Renal pelvis (tissue), 1 donor: ENCODE measurements at regions not wholly inside any gene's neighbourhood (a gene's known extent, or its start where the extent isn't known, plus 50 kb on each side); places are given as distances from the start of the nearest gene placed in this dataset.

Experiments used
- DNase-seq: peaks from one replicate; pipeline ENCODE4 v3.0.0-alpha.2; 2013

DNA sequence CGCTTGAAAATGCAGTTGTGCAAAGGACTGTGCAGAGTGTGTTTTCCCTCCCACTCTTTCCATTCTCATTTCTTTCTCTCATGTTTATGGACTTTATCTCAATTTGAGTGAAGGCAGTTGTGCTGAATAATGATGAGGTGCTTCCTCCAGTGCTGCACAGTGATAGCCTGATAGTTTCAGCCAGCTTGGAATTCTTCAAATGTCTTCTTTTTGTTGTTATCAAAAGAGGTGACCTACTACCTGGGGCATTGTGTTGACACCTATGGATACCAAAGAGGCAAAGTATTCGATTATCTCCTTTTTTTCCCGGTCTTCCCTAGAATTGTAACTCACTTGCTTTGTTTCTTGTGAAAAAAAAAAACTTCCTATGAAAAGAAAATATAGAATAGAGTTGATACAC, 132.6 kb upstream of the ESRRG start:
- DNase-seq, result no peak

DNA sequence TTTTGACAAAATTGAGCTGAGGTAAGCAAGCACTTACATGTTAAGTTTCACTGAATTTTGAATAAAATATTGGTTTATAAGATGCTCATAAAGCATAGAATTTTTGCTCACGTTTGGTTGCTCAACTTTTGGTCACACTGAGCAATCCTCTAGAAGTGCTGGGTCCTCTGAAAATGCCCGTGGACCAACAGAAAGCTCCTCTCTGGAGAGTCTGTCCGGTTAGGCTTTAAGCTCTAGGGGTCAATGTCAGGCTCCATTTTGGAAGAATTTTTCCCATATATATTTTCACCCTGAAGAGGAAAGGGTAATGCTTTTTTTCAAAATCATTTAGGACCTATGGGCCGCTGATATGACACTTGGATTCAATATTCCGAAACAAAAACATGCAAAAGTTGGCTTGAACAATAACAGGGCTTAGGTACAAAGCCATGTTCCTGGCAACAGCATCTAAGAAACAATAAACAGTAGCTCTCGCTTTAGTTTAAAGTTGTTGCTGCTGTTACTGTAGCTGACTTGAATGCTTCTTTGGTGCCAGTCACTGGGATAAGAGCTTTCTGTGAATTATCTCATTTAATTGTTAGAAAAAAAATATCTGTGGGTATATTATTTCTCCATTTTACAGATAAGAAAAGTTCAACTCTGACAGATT, 131.7 kb upstream of the ESRRG start:
- DNase-seq, result no peak

DNA sequence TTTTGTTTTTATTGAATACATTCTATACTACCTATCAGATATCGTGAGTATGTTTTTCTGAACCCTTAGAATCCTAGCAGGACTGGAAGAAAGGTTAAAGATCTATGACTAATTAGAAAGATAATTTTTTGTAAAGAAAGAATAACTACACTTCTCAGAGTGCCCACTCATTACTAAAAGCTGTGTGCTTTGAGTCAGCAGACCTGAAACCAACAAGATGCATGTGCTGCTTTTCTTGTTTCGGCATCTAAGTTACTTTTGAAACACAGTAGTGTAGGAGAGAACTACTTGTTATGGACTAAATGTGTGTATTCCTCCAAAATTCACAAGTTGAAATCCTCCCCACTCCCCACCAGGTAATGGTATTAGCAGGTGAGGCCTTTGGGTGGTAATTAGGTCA, 127.8 kb upstream of the ESRRG start:
- no peak for DNase-seq

DNA sequence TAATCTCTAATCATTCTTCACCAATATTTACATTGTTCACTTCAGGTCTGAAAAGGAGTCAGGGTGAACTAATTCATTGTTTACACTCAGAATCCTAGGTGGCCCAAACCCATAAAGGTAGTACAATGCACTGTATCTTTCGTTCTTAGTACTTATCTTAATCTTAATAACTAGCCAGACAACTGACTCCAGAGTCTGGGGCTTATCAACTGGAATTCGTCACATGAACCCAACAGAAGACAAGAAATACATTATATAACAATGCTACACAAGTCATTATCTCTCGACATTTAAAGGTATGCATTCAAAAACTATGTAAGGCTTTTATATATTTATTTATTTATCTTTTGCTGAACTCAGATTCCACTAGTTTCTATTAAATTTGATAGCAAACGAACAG, 125.9 kb upstream of the ESRRG start:
- DNase-seq, result no peak

DNA sequence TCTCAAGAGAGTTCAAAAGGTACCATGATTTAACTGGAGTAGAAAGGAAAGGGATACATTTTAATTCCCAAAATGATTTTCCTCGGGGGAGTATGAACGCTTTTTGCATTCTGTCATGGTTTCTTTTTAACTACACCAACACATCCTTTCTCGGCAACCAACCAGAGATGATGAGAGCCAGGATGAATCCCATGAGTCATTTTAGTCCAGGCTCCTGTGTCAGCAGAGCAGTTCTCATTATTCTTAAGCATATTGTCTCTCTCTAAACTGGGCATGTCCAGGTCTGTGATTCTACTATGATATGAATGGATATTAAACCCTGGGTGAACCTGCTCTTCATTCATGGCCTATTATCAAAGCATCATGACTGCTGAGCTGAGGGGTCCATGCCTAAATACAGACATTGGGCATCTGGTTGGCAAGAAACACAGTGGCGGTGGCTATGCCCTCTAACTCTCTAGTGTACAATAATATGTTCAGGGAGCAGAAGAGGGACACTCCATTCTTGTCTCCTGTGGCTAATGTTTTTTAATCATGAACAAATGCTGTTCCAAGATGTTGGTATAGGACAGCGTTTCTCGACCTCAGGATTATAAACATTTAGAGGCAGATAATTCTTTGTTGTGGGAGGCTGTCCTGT, 124.3 kb upstream of the ESRRG start:
- DNase-seq, result no peak

DNA sequence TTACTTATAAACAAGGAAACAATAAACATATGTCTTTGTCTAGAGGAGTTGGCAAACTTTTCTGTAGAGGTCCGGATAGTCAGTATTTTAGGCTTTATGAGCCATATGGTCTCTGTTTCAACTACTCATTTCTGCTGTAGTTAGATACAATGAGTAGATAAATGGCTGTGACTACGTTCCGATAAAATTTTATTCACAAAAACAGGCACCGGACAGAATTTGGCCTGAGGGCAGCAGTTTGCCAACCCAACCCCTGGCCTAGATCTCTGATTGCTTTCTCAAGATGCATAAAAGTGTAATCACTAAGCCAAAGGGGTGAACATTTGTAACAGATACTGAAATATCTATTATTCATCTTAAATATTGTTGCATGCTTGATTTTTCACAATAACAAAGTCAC, 123.1 kb upstream of the ESRRG start:
- no peak for DNase-seq

DNA sequence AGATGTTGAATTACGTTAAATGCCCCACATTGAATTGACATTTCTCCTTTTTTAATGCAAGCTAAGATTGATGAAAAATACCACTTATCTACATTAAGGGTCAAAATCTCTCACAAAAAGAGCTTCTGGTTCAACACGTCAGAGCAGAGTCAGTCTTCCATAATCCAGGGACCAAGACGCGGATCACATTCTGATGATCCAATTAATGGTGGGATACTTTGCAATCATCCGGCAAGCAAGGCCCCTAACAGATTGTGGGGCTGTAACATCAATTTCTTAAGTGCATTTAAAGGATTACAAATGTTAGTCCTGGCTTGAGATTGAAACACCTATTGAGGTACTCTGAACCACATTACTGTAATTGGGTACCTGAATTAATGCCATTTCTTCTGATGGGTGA, 120.2 kb upstream of the ESRRG start:
- DNase-seq, result no peak

DNA sequence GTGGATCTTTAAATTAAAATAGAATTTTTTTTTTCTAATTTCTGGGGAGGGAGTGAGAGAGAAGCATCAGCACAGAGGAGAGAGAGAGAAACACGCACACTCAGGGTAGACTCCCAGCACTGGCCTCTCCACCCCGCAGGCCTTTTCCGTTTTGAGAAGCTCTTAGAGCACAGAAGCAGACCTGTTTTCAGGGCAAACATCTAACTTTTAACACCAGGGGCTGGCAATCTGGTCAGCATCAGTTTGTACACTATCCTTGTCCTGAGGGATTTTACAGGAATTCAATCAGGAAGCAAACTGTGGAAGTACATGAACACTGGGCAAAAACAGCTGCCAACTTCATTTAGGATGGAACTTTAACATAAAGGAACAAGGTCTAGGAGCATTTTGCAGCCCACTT, 117.9 kb upstream of the ESRRG start:
- no peak for DNase-seq

DNA sequence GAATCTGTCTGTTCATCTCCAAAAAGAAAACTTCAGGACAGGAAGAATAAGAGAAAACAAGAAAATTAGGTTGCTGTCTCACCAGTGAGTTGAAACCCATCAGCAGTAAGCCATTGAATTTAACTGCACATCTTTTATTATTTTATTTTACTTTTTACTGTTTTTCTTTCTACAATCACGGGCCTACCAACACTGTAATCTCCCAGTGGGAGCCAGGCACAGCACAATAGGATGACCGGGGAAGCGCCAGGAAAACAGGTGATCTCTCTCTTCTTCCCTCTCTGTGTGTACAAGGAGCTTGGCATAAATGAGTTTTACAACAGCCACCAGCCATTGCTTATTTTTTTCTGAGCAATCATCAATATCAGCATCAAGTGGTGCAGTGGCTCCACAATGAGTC, 113.1 kb upstream of the ESRRG start:
- no peak for DNase-seq

DNA sequence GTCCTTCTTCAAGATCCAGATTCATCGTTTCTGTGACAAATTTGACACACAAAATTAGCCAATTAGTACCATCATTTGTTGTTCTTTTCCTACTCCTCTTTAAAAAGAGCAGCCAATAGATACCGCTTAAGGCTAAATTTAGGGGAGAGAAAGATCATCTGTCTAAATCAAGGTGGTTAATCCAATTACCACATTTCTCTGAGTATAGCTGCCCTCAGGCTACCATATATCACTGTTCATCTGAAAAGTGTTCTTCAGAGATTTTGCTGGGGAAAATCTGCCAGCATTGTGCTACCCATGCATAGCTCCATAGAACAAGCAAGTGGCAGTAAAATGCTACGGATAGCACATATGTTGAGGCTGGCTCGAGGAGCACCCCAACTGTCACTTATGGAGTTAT, 110.3 kb upstream of the ESRRG start:
- no peak for DNase-seq

DNA sequence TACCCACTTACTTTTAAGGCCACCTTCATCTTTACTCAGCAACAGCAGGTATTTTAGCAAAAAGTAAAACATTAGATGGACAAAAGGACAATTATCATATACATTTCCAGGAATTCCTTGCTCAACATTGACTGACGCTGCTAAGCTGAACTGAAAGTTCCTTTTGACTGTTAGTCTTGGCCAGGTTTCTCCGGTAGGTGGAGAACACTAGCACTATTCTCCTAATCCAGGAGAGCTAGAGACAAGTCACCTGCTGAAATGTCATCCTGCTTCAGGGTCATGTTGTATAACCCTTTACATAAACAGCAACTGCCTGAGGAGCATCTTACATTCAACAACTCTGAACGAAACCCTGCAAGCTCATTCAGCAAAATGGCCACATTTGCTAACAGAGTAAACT, 109.0 kb upstream of the ESRRG start:
- DNase-seq, result no peak

DNA sequence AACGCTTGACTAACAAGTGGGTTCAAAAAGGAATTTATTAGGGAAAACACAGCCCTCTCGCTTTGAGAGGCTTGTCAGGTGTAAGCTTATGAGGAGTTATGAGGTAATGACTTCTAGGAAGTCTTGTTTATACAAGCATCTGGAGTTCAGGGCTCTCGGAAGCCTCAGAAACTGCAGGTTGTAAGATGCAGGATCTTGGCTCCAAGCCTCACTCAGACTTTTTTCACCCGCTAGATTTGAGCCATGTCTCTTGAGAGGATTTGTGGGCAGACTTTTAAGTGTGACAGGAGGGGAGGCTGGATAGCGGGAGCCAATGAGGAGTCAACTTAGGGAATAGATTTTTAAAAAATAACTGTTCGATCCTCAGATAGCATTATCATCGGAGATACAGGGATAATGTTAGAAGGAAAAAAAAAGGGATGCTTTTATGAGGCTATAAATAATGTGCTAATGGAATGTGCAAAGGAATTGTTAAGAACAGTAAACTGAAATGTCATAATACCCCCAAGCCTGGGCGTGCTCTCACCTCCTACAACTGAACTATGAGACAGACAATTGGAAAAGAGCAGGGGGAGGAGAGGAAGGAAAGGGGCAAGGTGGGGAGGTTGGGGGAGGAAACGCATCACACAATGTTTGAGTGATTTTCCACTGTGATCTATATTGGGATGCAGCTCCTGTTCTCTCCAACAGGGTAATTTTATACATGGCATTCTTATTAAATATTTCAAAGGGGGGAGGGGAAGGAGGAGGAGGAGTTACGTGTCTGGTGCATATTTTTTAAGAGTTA, 107.4 kb upstream of the ESRRG start:
- DNase-seq, result no peak

DNA sequence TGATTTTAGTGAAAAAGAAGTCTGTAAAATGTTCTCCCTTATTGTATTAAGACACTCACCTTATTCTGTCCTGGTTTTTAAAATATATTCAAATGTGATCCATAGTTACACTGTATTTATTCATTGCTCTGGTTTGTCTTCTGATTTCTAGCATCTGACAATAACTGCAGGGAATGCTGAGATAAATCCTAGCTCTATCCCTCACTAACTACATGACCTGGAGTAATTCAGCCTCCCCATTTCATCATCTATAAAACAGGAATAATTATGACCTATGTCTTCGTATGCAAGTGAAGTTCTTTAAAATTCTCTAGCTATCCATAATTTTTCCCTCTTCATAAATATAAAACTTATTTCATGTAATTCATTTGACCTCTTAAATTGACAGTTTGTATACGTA, 104.0 kb upstream of the ESRRG start:
- DNase-seq, result no peak

DNA sequence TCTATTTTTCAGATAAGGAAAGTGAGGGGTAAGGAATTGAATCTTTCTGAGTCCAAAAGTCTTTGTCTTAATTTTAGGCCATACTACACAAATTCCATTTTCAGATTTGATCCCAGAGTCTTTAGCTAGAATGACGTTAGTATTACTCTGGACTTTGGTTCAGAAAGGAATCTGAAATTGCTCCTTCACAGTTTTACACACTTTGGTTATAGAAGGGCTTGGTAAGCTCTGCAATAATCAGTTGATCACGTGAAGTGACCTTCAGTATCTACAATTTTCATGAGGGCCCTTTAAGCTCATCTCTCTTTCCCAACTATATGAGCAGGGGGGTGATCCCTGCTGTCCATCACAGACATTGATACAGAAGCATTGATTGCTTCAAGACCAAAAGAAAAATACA, 103.4 kb upstream of the ESRRG start:
- no peak for DNase-seq

DNA sequence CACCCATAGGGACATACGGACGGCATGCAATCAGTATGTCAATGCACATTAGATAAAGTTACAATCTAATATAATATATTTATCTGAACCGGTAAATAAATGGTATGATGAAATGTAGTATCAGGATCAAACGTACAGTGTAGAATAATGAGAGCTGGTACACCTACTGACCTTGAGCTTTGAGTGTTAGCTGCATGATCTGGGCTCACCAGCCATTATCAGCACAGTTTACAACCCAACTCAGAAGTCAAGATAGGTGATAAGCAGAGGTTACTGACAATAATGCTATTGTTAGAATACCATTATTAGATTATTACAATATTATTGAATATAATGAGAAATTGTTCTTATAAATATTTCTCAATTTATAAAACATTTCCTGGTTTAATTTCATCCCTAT, 103.0 kb upstream of the ESRRG start:
- DNase-seq, result no peak

DNA sequence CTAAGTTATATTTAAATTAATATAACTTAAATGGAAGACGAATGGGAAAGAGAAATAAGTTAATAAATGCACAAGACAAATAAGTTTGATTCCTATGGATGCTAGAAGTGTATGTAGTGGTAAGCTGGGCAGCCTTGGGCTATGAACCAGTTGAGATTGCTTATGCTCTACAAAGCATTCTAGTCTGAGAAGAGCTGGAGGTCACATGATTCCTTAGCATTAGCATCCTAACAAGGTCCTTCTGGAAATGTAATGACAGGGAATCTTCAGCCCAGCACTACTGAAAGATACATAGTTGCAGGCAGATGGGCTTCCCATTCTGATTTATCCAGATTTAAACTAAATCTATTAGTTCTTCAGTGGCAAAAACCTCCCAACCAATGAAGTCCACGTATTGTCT, 102.3 kb upstream of the ESRRG start:
- no peak for DNase-seq

DNA sequence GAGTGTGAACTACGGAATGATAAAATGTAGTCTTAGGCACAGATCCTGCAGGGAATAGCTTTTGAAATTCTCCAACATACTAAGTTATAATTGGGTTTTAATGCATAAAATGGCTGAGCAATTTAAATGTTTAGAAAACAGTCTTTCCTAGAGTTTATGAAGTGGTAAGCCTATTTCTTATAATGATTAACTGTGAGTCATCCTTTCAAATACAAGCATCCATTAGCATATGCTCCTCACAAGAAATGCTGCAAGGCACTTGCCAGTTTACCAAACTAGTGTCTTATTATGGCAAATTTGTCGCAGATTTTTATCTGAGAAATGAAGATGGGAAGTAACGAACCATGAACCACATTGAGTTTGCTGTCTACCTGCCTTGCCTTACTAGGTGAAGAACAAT, 101.3 kb upstream of the ESRRG start:
- DNase-seq, result no peak

DNA sequence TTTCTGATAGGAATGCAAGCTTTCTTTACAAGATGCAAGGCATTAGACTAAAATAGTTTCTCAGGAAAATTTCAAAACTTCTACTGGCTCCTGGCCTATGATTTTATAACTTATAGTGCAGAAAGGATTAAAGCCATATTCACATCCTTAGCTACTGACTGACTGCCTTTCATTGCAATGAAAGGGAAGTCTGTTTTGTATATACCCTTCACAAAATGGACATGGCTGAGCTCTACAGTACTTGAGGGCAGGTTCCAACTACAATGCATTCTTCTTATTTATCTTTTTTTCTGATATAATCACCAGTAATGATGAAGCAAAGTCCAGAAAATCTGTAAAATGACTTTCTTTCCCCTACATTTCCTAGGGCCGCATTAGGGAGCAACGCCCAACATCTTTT, 100.5 kb upstream of the ESRRG start:
- DNase-seq, result no peak

DNA sequence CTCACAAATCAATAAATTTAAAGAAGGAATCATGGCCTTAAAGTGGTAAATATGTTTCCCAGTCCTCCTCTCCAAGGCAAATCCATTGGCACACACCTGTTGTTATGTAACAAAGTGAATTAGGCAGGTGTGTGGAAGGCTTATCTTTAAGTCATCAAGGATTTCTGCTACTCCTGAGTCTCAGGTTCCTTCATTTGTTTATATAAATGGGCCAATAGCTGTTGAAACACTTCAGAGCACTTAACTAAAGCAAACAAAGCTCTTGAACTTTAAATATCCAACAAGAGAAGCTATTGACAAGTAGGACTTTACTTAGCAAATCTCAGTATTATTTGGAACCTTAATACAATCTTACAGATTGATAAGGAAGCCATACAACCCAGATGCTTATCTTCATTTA, 99.3 kb upstream of the ESRRG start:
- DNase-seq, result no peak

DNA sequence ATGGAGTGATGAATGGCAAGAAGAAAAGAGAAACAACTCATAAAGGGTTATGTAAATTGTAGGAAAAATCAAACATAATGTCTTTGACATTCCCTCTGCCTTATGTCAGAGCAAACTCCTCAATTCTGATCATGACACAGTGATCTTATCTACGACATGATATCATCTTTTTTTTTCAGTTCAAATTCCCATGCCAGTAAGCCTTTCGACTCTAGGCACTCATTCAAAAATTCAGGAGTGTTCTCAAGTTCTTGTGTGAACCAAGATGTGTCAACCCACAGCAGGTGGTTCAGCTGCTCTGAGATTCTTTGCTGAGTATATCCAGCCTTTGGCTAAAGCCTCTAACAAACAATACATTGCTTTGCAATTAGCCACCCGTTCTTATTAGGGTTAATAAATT, 97.1 kb upstream of the ESRRG start:
- no peak for DNase-seq

DNA sequence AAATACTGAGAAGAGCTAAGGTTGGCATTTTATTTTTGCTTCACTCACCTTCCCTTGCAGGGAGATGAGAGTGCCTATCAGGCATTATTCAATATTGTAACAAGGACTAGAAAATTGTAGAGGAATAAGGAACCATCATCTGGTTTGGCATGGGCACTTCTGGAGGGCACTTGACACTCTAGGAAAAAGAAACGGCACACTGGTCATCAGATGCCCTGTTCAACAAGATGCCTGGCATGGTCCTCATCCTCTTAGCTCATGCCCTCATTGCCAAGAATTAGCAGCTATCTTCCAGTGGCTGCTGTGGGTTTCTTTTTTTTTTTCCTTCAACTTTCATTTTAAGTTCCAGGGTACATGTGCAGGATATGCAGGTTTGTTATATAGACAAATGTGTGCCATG, 95.1 kb upstream of the ESRRG start:
- no peak for DNase-seq

DNA sequence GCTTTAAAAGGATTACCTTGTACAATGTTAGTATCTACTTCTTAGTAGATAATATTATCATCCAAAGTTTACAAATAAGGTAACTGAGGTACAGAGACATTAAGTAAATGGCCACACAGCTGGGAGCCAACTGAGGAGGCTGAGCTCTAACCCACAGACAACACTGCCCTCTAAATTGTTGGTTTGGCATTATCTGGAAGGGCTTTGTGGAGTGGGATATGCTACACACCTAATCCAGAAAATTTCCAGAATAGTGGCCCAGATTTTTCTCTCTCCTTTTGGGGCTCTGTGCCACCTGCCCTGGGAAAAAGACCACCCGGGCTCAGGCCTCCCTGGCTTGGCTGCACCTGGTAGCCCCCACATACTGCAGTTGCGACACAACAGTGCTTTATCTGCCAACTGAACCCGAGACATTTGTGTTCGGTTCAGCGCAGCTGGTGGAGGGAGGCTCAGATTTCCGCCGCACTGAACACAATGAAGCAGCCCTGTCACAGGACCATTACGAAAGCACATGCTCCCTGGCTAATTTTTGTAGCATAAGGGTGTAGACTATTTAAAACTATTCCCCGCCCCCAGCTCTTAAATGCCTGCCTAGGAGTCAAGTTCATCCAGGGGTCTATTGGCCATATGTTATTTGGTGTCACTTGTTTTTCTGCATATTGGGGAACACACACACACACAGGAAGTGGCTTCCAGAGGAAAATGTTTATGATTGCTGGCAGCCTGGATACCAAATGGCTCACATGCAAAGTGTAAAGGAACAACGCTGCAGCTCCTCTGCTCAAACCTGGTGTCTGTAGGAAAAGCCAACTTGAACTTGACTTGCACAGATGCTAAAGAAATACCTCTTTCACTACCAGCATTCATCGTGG, 92.3 kb upstream of the ESRRG start:
- peak; percentile 82 for DNase-seq
